Mesendoderm (in vitro differentiated cells): ENCODE measurements at regions not wholly inside any gene's neighbourhood (a gene's known extent, or its start where the extent isn't known, plus 50 kb on each side); places are given as distances from the start of the nearest gene placed in this dataset.

Experiments
- DNase-seq: peaks from one replicate; pipeline ENCODE4 v3.0.0; 2013
- H2AK5ac ChIP-seq: 2 replicates; pipeline ENCODE4 v1.6.1; 2013; ENCODE audit warnings: low read length, inconsistent platforms
- H2BK120ac ChIP-seq: 2 replicates; pipeline ENCODE4 v1.6.1; 2013; ENCODE audit warnings: low read depth, mild to moderate bottlenecking, low read length, moderate library complexity, mixed read lengths
- H2BK15ac ChIP-seq: replicated peaks from 2 replicates; pipeline ENCODE4 v1.6.1; 2013; ENCODE audit warnings: low read depth, mild to moderate bottlenecking, moderate library complexity
- H2BK5ac ChIP-seq: 2 replicates; pipeline ENCODE4 v1.6.1; 2013; ENCODE audit warnings: low read length, inconsistent platforms
- H3K18ac ChIP-seq: 2 replicates; pipeline ENCODE4 v1.6.1; 2013; ENCODE audit warnings: mild to moderate bottlenecking, low read length, mixed read lengths
- H3K23ac ChIP-seq: one replicate; pipeline ENCODE4 v1.6.1; 2013; ENCODE audit warnings: low read length
- H3K27ac ChIP-seq: 2 replicates; pipeline ENCODE4 v1.5.1; 2013; ENCODE audit warnings: low read depth, mild to moderate bottlenecking, inconsistent platforms, low read length, moderate library complexity
- H3K27me3 ChIP-seq: 2 replicates; pipeline ENCODE4 v1.6.1; 2013; ENCODE audit warnings: low read length, control low read depth, mild to moderate bottlenecking, inconsistent platforms; ENCODE audit not compliant: insufficient read depth, poor library complexity
- H3K36me3 ChIP-seq: 2 replicates; pipeline ENCODE4 v1.6.1; 2013; ENCODE audit warnings: low read length, inconsistent platforms; ENCODE audit not compliant: control insufficient read depth, insufficient read depth
- H3K4ac ChIP-seq: one replicate; pipeline ENCODE4 v1.6.1; 2013; ENCODE audit warnings: low read depth, mild to moderate bottlenecking, low read length, moderate library complexity
- H3K4me1 ChIP-seq: 2 replicates; pipeline ENCODE4 v1.6.1; 2013; ENCODE audit warnings: low read depth, low read length, inconsistent platforms; ENCODE audit not compliant: control insufficient read depth
- H3K4me2 ChIP-seq: 2 replicates; pipeline ENCODE4 v1.6.1; 2013; ENCODE audit warnings: low read length
- H3K4me3 ChIP-seq: 2 replicates; pipeline ENCODE4 v1.5.1; 2013; ENCODE audit warnings: mild to moderate bottlenecking, low read length
- H3K56ac ChIP-seq: one replicate; pipeline ENCODE4 v1.6.1; 2013; ENCODE audit warnings: low read length
- H3K79me1 ChIP-seq: 2 replicates; pipeline ENCODE4 v1.6.1; 2013; ENCODE audit warnings: low read length, inconsistent platforms
- H3K79me2 ChIP-seq: 2 replicates; pipeline ENCODE4 v1.6.1; 2013; ENCODE audit warnings: mild to moderate bottlenecking, low read length; ENCODE audit not compliant: control insufficient read depth, insufficient read depth
- H3K9ac ChIP-seq: 2 replicates; pipeline ENCODE4 v1.6.1; 2013; ENCODE audit warnings: low read length, inconsistent platforms
- H4K5ac ChIP-seq: one replicate; pipeline ENCODE4 v1.6.1; 2013; ENCODE audit warnings: low read length
- H4K8ac ChIP-seq: one replicate; pipeline ENCODE4 v1.6.1; 2013; ENCODE audit warnings: low read depth, mild to moderate bottlenecking, control low read depth, low read length, moderate library complexity
- WGBS: extraction: QIAGEN DNeasy Blood & Tissue Kit; methylation state at CpG from one replicate; pipeline ENCODE4 v1.1.7; 2013; ENCODE audit warnings: low lambda C conversion rate, missing lambda C conversion rate; ENCODE audit not compliant: insufficient coverage; ENCODE audit errors: extremely low coverage; 5-methylcytosine and 5-hydroxymethylcytosine counted together

DNA sequence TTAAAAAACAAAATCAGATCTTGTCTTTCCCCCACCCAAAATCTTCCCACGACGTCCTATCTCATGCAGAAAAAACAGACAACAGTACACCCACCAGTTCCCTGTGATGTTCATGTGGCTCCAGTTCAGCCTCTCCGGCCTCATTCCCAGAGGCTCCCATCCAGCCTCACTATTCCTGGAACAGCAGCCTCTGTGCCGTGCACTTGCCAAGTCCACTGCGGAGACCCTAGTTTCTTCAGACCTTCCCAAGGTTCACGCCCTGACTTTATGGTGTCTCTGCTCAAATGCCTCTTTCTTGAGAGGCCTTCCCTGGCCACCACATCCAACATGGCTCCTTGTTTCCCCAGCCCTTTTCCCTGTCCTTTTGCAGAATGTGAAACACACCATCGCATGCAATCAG, 106.3 kb upstream of the BACE2 start:
- no peak overlapping the region for H3K18ac ChIP-seq
- no CpG with 5 or more reads among the region's 7 CpGs for WGBS
- H3K79me1 ChIP-seq: no peaks in the 10 kb centered on the region

DNA sequence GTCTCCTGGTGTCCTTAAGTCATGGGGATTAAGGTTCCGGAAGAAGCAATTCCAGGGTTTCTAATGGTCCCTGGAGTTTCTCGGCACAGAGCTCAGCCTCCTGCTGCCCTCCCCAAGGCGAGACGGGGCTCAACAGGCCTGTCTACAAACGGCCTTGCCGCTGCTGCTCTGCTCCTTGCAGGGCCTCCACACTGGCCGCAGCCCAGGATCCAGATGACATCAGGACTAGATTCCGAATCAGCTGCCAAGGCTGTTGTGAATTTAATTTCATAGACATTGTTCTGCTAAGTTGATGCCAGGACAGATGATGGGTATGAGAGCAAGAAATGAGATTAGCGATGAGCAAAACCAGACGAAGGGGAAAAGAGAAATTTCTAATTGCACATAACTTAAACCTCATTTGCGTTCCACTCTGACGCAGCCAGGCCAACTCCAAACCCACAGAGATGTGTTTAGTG, 103.6 kb upstream of the BACE2 start:
- no peak for DNase-seq
- no peaks in the 10 kb centered on the region for H3K79me1 ChIP-seq
- no CpG with 5 or more reads among the region's 12 CpGs for WGBS
- H2BK5ac ChIP-seq: no peak overlapping the region
- H3K27ac ChIP-seq: no peak overlapping the region
- no peak overlapping the region for H3K9ac ChIP-seq
- H3K23ac ChIP-seq: no peak overlapping the region
- H3K56ac ChIP-seq: no peak overlapping the region
- no peaks in the 10 kb centered on the region for H3K36me3 ChIP-seq
- H4K8ac ChIP-seq: no peak overlapping the region
- no peak overlapping the region for H3K4me2 ChIP-seq
- H3K4me1 ChIP-seq: no peaks in the 10 kb centered on the region
- H3K4ac ChIP-seq: no peak overlapping the region
- H2BK120ac ChIP-seq: no peak overlapping the region
- H2AK5ac ChIP-seq: no peak overlapping the region
- no peak overlapping the region for H4K5ac ChIP-seq
- H3K27me3 ChIP-seq: no peaks in the 10 kb centered on the region
- H3K4me3 ChIP-seq: no peak overlapping the region
- no peak overlapping the region for H2BK15ac ChIP-seq
- H3K79me2 ChIP-seq: no peaks in the 10 kb centered on the region
- no peak overlapping the region for H3K18ac ChIP-seq

More for the DNA sequence above, 106.3 kb upstream of the BACE2 start:
- Histone ChIP-seq H3K27me3 (no peaks in the 10 kb centered on the region), H3K36me3 (no peaks in the 10 kb centered on the region), H3K27ac (no peak overlapping the region), H2AK5ac (no peak overlapping the region), H3K9ac (no peak overlapping the region), H2BK15ac (no peak overlapping the region), H4K8ac (no peak overlapping the region), H2BK5ac (no peak overlapping the region), H3K4me2 (no peak overlapping the region), H3K79me2 (no peaks in the 10 kb centered on the region), H3K4ac (no peak overlapping the region), H3K56ac (no peak overlapping the region), H2BK120ac (no peak overlapping the region), H3K4me3 (no peak overlapping the region), H3K4me1 (no peaks in the 10 kb centered on the region), H3K23ac (no peak overlapping the region), H4K5ac (no peak overlapping the region)
- DNase-seq: no peak

DNA sequence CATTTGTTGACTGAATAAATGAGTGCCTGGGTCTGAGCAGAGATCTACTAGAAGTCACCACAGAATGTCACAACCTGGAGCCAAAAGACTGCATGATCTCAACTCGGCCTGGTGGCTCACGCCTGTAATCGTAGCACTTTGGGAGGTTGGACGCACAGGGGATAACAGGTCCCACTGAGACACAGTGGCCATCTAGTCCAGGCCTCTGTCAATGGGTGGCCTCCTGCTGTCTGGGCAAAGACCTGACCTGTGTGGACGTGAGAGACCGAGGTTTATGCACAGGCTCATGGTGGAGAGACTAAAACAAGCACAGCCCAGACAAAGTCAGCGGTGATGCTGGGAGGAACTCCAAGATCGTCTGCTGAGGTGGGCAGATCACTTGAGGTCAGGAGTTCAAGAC, 103.0 kb upstream of the BACE2 start:
- no peaks in the 10 kb centered on the region for H3K27me3 ChIP-seq
- no peak overlapping the region for H3K4me2 ChIP-seq
- no peak overlapping the region for H2AK5ac ChIP-seq
- WGBS: no CpG with 5 or more reads among the region's 8 CpGs
- no peaks in the 10 kb centered on the region for H3K4me1 ChIP-seq
- no peak overlapping the region for H4K5ac ChIP-seq
- no peak overlapping the region for H2BK5ac ChIP-seq
- no peak overlapping the region for H2BK15ac ChIP-seq
- H3K79me2 ChIP-seq: no peaks in the 10 kb centered on the region
- no peak overlapping the region for H3K4me3 ChIP-seq
- no peak overlapping the region for H2BK120ac ChIP-seq
- H3K9ac ChIP-seq: no peak overlapping the region
- no peak overlapping the region for H3K56ac ChIP-seq
- no peak overlapping the region for H4K8ac ChIP-seq
- DNase-seq: no peak
- H3K4ac ChIP-seq: no peak overlapping the region
- H3K18ac ChIP-seq: no peak overlapping the region
- no peak overlapping the region for H3K27ac ChIP-seq
- H3K79me1 ChIP-seq: no peaks in the 10 kb centered on the region
- no peaks in the 10 kb centered on the region for H3K36me3 ChIP-seq
- H3K23ac ChIP-seq: no peak overlapping the region

DNA sequence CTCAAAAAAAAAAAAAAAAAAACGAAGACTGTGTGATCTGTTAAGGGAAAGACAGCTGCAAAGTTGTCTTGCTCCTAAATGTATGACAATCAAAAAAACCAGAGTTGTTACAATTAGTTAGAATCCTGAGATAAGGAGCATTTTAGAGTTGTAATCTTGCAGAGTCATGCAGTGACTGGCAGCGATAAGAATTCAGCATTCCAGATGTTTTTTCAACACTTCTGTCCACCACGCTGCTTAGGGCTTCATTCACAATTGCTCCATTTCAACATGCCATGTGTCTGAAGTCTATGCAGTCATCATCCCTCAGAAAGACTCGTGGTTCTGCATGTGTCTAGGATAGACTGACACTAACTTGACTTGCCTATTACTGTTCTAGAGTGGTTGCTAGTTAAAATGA, 102.4 kb upstream of the BACE2 start:
- H3K36me3 ChIP-seq: no peaks in the 10 kb centered on the region
- peak; percentile 39 for DNase-seq
- H3K9ac ChIP-seq: no peak overlapping the region
- no peak overlapping the region for H2BK5ac ChIP-seq
- no peak overlapping the region for H3K23ac ChIP-seq
- H2AK5ac ChIP-seq: no peak overlapping the region
- no peak overlapping the region for H3K56ac ChIP-seq
- no CpG with 5 or more reads among the region's 4 CpGs for WGBS
- no peaks in the 10 kb centered on the region for H3K27me3 ChIP-seq
- no peak overlapping the region for H3K4ac ChIP-seq
- H3K79me2 ChIP-seq: no peaks in the 10 kb centered on the region
- H3K4me2 ChIP-seq: no peak overlapping the region
- no peaks in the 10 kb centered on the region for H3K4me1 ChIP-seq
- no peak overlapping the region for H3K4me3 ChIP-seq
- no peak overlapping the region for H4K8ac ChIP-seq
- H4K5ac ChIP-seq: no peak overlapping the region
- H3K18ac ChIP-seq: no peak overlapping the region
- no peaks in the 10 kb centered on the region for H3K79me1 ChIP-seq
- no peak overlapping the region for H2BK15ac ChIP-seq
- H2BK120ac ChIP-seq: no peak overlapping the region
- no peak overlapping the region for H3K27ac ChIP-seq

DNA sequence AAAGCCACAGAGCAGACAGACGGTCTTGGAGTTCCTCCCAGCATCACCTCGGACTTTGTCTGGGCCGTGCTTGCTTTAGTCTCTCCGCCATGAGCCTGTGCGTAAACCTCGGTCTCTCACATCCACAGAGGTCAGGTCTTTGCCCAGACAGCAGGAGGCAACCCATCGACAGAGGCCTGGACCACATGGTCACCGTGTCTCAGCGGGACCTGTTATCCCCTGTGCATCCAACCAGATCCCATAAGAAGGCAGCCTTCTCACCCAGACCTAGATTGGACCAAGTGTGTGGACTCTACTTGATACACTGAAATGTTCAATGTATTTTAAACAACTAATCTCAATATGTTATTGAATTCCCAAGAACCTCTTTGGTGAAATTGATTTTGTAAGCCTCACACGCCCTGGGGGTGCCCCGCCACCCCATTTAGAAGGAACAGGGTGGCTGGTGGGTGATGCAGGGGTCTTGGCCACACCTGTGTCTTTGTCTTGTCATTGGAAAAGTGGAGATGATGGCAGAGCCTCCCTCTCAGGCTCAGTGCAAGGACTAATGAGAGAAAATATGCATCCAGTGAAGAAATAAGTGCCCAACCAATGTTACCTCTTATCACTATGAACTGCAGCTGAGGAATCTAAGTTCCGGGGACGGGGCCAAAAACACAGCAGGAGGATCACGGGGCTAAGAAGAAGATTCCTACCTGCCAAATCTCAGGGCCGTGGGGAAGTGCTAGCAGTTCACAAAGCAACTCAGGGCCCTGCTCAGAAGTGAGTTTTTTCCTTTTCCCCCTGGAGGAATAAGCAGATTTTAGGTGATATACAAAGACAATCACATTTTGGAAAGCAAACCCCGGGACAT, 101.6 kb upstream of the BACE2 start:
- Histone ChIP-seq H3K27ac (no peak overlapping the region), H3K4me1 (no peaks in the 10 kb centered on the region), H2BK120ac (no peak overlapping the region), H4K5ac (no peak overlapping the region), H3K9ac (no peak overlapping the region), H2AK5ac (no peak overlapping the region), H4K8ac (no peak overlapping the region), H3K4me3 (no peak overlapping the region), H2BK15ac (no peak overlapping the region), H3K4ac (no peak overlapping the region), H3K4me2 (no peak overlapping the region), H3K27me3 (no peaks in the 10 kb centered on the region), H3K23ac (no peak overlapping the region), H3K56ac (no peak overlapping the region), H3K79me1 (no peaks in the 10 kb centered on the region), H3K18ac (no peak overlapping the region), H2BK5ac (no peak overlapping the region), H3K79me2 (no peaks in the 10 kb centered on the region), H3K36me3 (no peaks in the 10 kb centered on the region)
- no peak for DNase-seq
- WGBS: no CpG with 5 or more reads among the region's 16 CpGs

DNA sequence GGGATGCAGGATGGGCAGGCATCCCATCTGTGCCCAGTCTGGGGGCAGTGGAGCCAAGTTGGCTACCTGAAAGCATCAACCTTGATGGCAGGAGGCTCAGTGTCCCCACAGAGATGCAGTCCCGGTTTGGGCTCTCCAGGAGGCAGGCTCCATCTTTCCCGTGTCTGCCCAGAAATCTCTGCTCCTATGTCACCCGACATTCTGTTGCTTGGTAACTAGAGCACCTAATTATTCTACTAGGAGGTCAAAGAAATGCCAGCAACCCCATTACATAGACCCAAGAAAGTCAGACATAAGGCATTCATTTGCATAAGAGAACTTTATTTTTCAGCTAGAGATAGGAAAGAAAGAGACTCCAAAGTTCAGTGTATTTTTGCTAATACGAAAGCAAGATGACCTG, 100.3 kb upstream of the BACE2 start:
- H3K79me1 ChIP-seq: no peaks in the 10 kb centered on the region
- no peak overlapping the region for H3K18ac ChIP-seq
- H3K23ac ChIP-seq: no peak overlapping the region
- no peaks in the 10 kb centered on the region for H3K79me2 ChIP-seq
- no peak for DNase-seq
- H3K4me1 ChIP-seq: no peaks in the 10 kb centered on the region
- H2BK5ac ChIP-seq: no peak overlapping the region
- H3K9ac ChIP-seq: no peak overlapping the region
- H3K27me3 ChIP-seq: no peaks in the 10 kb centered on the region
- H3K4me2 ChIP-seq: no peak overlapping the region
- no peak overlapping the region for H4K8ac ChIP-seq
- H4K5ac ChIP-seq: no peak overlapping the region
- H3K56ac ChIP-seq: no peak overlapping the region
- no peak overlapping the region for H3K27ac ChIP-seq
- H3K4ac ChIP-seq: no peak overlapping the region
- H3K4me3 ChIP-seq: no peak overlapping the region
- H3K36me3 ChIP-seq: no peaks in the 10 kb centered on the region
- no CpG with 5 or more reads among the region's 4 CpGs for WGBS
- H2BK15ac ChIP-seq: no peak overlapping the region
- no peak overlapping the region for H2BK120ac ChIP-seq
- H2AK5ac ChIP-seq: no peak overlapping the region
